K562 (cell line): ENCODE measurements at regions not wholly inside any gene's neighbourhood (a gene's known extent, or its start where the extent isn't known, plus 50 kb on each side); places are given as distances from the start of the nearest gene placed in this dataset.
"Not testable (repeated sequence)": the region's sequence is repeated elsewhere in the genome, so short reads cannot be mapped to it uniquely, and the experiment has no call there.

Source experiments
- ATAC-seq: fragments of 200-7000 bp; cut with Tn5 transposase; 3 replicates; pipeline ENCODE4 v1.9.1; 2020; ENCODE audit warnings: moderate library complexity
- BruUV-seq: library from RNA; stranded (reverse); fragments of 400-500 nt; replicated peaks from 2 replicates; lab custom pipeline; 2021; lab: Mats Ljungman, UMichigan
- CTCF ChIA-PET: fragments of 300-600 bp; formaldehyde crosslinking; extraction: SDS; loops from one replicate; lab custom pipeline; 2021; ENCODE audit warnings: low intra/inter-chr PET ratio; lab: Yijun Ruan, JAX
- POLR2A ChIA-PET: fragments of 300-600, 350-650 bp; sonication (Branson Sonifier 250); formaldehyde crosslinking; extraction: SDS; loops from one replicate; lab custom pipeline; 2021; ENCODE audit warnings: antibody characterized with exemption, inconsistent platforms; lab: Yijun Ruan, JAX
- DNase-seq, 4 experiments: peaks; one replicate each; pipeline versions ENCODE4 v3.0.0 to v3.0.0-alpha.2; 2011 to 2018; ENCODE audit warnings: low spot score in 3 of 4, mixed read lengths in 3 of 4; ENCODE audit errors: extremely low read depth in 1 of 4
- FAIRE-seq: peaks from 2 replicates; lab custom pipeline; 2011; peaks lifted over from hg19 to GRCh38; lab: Jason Lieb, UNC
- H2AFZ ChIP-seq: 2 replicates; pipeline ENCODE4 v1.6.0; 2011; ENCODE audit warnings: low read depth, low read length, control low read depth, inconsistent platforms
- H3K27ac ChIP-seq: fragments of 200-600 bp; 3 replicates; pipeline ENCODE4 v1.8.0; 2011; ENCODE audit warnings: low read depth, mild to moderate bottlenecking, control low read depth, inconsistent platforms, low read length, moderate library complexity, mixed read lengths; ENCODE audit errors: extremely low read depth
- H3K27me3 ChIP-seq, 2 experiments: fragments of 300-600 bp in 1 of 2; 2 replicates in 1 of 2; 3 replicates in 1 of 2; pipeline versions ENCODE4 v1.6.0 to v1.8.0; 2011; ENCODE audit warnings: inconsistent platforms in 2 of 2, low read length in 2 of 2, mild to moderate bottlenecking in 1 of 2, mixed read lengths in 1 of 2, moderate library complexity in 1 of 2; ENCODE audit not compliant: control insufficient read depth in 2 of 2, insufficient read depth in 2 of 2
- H3K36me3 ChIP-seq: fragments of 300-600 bp; 3 replicates; pipeline ENCODE4 v1.8.0; 2011; ENCODE audit warnings: mild to moderate bottlenecking, low read length, inconsistent platforms; ENCODE audit not compliant: control insufficient read depth, insufficient read depth
- H3K4me1 ChIP-seq, 2 experiments: fragments of 200-600 bp in 1 of 2; replicated peaks in 1 of 2; 2 replicates in 1 of 2; 3 replicates in 1 of 2; pipeline versions ENCODE4 v1.5.1 to v1.8.0; 2011; ENCODE audit warnings: inconsistent platforms in 2 of 2, low read length in 2 of 2, mild to moderate bottlenecking in 1 of 2, mixed read lengths in 1 of 2, moderate library complexity in 1 of 2; ENCODE audit not compliant: control insufficient read depth in 2 of 2, insufficient read depth in 2 of 2
- H3K4me2 ChIP-seq: 2 replicates; pipeline ENCODE4 v1.6.1; 2011; ENCODE audit warnings: low read length, control low read depth, inconsistent platforms, mixed read lengths; ENCODE audit not compliant: insufficient read depth
- H3K4me3 ChIP-seq: fragments of 200-600 bp; sonication (generic), shearing (Covaris generic); 2 replicates; pipeline ENCODE4 v1.5.1; 2016; ENCODE audit warnings: control low read depth, inconsistent platforms
- H3K79me2 ChIP-seq: fragments of 200-600 bp; 3 replicates; pipeline ENCODE4 v1.8.0; 2011; ENCODE audit warnings: low read length, inconsistent platforms; ENCODE audit not compliant: control insufficient read depth, insufficient read depth
- H3K9ac ChIP-seq, 2 experiments: 2 replicates each; pipeline versions ENCODE4 v1.6.0 to v1.6.1; 2011; ENCODE audit warnings: low read depth in 2 of 2, low read length in 2 of 2, control low read depth in 1 of 2, inconsistent platforms in 1 of 2, mild to moderate bottlenecking in 1 of 2, mixed read lengths in 1 of 2; ENCODE audit not compliant: insufficient read depth in 1 of 2
- H3K9me1 ChIP-seq: one replicate; pipeline ENCODE4 v1.6.0; 2011; ENCODE audit warnings: inconsistent platforms, mild to moderate bottlenecking, low read length, moderate library complexity; ENCODE audit not compliant: control insufficient read depth, insufficient read depth
- H3K9me3 ChIP-seq: replicated peaks from 2 replicates; pipeline ENCODE4 v1.5.1; 2011; ENCODE audit warnings: low read depth, low read length, inconsistent platforms; ENCODE audit not compliant: control insufficient read depth, insufficient read depth
- H4K20me1 ChIP-seq: replicated peaks from 2 replicates; pipeline ENCODE4 v1.6.1; 2011; ENCODE audit warnings: low read length, inconsistent platforms, mixed read lengths; ENCODE audit not compliant: control insufficient read depth, insufficient read depth
- RBM17 ChIP-seq: fragments of 200-400 bp; formaldehyde crosslinking; IDR thresholded peaks from 2 replicates; pipeline ENCODE4 v1.6.1; 2017; ENCODE audit warnings: low read depth, mild to moderate bottlenecking, low read length, borderline replicate concordance
- TAF15 ChIP-seq: fragments of 200-400 bp; formaldehyde crosslinking; IDR thresholded peaks from 2 replicates; pipeline ENCODE4 v1.6.1; 2017; ENCODE audit warnings: mild to moderate bottlenecking, low read depth, low read length, moderate library complexity
- WGBS: fragments of 100-300 bp; shearing (Covaris generic); methylation state at CpG from one replicate; pipeline ENCODE4 v1.1.6; 2016; ENCODE audit warnings: low coverage, mixed read lengths; ENCODE audit not compliant: insufficient coverage; ENCODE audit errors: missing lambda C conversion rate; 5-methylcytosine and 5-hydroxymethylcytosine counted together
- in situ Hi-C: fragments of 300-500 bp; cut with MboI; formaldehyde crosslinking; loops from 4 replicates; pipeline ENCODE4 v1.15.0; 2018; ENCODE audit warnings: inconsistent platforms, mixed read lengths
- intact Hi-C: fragments of 100-400 bp; cut with micrococcal nuclease; formaldehyde crosslinking; loops from 2 replicates; pipeline ENCODE4 v1.14.2; 2022

DNA sequence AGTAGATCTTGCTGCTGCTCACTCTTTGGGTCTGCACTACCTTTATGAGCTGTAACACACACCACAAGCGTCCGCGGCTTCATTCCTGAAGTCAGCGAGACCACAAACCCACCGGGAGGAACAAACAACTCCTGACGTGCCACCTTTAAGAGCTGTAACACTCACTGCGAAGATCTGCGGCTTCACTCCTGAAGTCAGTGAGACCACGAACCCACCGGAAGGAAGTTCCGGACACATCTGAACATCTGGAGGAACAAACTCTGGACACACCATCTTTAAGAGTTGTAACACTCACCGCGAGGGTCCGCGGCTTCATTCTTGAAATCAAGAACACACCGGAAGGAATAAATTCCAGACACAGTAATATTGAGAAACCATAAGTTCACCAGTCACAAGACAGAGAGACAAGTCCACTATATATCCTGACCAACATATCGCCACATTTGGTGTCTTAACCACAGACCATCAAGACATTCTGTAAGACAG lies 58.4 kb upstream of the RNF38 start:
- H3K4me2 ChIP-seq, ATAC-seq, BruUV-seq, H4K20me1 ChIP-seq, H3K4me1 ChIP-seq, H3K9me3 ChIP-seq, FAIRE-seq, H3K9ac ChIP-seq, in situ Hi-C loops, H2AFZ ChIP-seq, H3K36me3 ChIP-seq, H3K4me3 ChIP-seq, H3K27me3 ChIP-seq, DNase-seq, H3K79me2 ChIP-seq, CTCF ChIA-PET, H3K27ac ChIP-seq, H3K9me1 ChIP-seq, intact Hi-C loops: not testable (repeated sequence)
- 97% methylated on average over 16 of the region's 17 CpGs for WGBS
- POLR2A ChIA-PET: interaction anchor here (0.6 kb wide), 1 partner anchor 807 kb away, joined by 3 read pairs; no protein-coding TSS in a partner anchor

DNA sequence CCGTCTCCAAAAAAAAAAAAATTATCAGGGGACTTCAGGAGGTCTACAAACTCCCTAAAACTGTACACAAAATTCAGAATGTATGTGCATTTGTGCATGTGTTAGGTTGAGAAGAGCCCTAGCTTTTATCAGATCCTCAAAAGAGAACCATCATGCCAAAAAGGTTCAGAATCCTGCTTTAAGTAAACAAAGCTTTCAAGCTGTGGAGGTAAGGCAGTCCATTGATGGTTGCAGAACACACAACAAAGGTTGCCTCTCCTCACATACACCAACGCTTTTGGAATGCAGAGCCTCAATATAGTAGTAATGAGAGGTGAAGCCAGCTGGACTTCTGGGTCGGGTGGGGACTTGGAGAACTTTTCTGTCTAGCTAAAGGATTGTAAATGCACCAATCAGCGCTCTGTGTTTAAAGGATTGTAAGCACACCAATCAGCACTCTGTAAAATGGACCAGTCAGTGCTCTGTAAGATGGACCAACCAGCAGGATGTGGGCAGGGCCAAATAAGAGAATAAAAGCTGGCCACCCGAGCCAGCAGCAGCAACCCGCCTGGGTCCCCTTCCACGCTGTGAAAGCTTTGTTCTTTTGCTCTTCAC lies 57.9 kb upstream of the RNF38 start:
- 0 out of 5 replicates have a peak, but pooled peaks cover 0 to 4% of the 10 kb centered on the region in 2 experiments for H3K4me1 ChIP-seq
- no peaks in the 10 kb centered on the region for H3K79me2 ChIP-seq
- H4K20me1 ChIP-seq: no peaks in the 10 kb centered on the region
- H3K9ac ChIP-seq: no peak overlapping the region
- no peak for FAIRE-seq
- DNase-seq: no peak
- no peak for TF ChIP-seq RBM17
- no peak for TF ChIP-seq TAF15
- in situ Hi-C loops (no loop called here), intact Hi-C loops (no loop called here)
- no peak for ATAC-seq
- 73% methylated on average over 3 of the region's 7 CpGs for WGBS
- no peak overlapping the region for H3K4me2 ChIP-seq
- no peaks in the 10 kb centered on the region for H3K36me3 ChIP-seq
- no TSS peak for BruUV-seq
- CTCF ChIA-PET: no interaction called here
- H2AFZ ChIP-seq: no peak overlapping the region
- no peaks in the 10 kb centered on the region for H3K27me3 ChIP-seq
- no peaks in the 10 kb centered on the region for H3K9me3 ChIP-seq
- H3K9me1 ChIP-seq: no peaks in the 10 kb centered on the region
- H3K4me3 ChIP-seq: no peak overlapping the region
- POLR2A ChIA-PET: interaction anchor here (1.2 kb wide), 1 partner anchor 28 kb away, joined by 3 read pairs; no protein-coding TSS in a partner anchor
- no peak overlapping the region for H3K27ac ChIP-seq
